Astrocyte (in vitro differentiated cells and primary cell): ENCODE measurements at regions not wholly inside any gene's neighbourhood (a gene's known extent, or its start where the extent isn't known, plus 50 kb on each side); places are given as distances from the start of the nearest gene placed in this dataset.

Source experiments
- DNase-seq: peaks from one replicate; pipeline ENCODE4 v3.0.0-alpha.2; 2010; ENCODE audit warnings: low read depth
- FAIRE-seq: peaks from 2 replicates; lab custom pipeline; 2011; peaks lifted over from hg19 to GRCh38; lab: Jason Lieb, UNC
- H2AFZ ChIP-seq: 2 replicates; pipeline ENCODE4 v1.6.0; 2012; ENCODE audit warnings: low read depth, low read length, inconsistent platforms
- H3K27ac ChIP-seq: 2 replicates; pipeline ENCODE4 v1.5.1; 2011; ENCODE audit warnings: low read depth, low read length, inconsistent platforms
- H3K27me3 ChIP-seq: 2 replicates; pipeline ENCODE4 v1.6.0; 2011; ENCODE audit warnings: low read length, inconsistent platforms; ENCODE audit not compliant: insufficient read depth
- H3K36me3 ChIP-seq: 2 replicates; pipeline ENCODE4 v1.5.1; 2011; ENCODE audit warnings: low read length, inconsistent platforms; ENCODE audit not compliant: insufficient read depth
- H3K4me1 ChIP-seq: 2 replicates; pipeline ENCODE4 v1.5.1; 2011; ENCODE audit warnings: low read length, inconsistent platforms; ENCODE audit not compliant: insufficient read depth
- H3K4me2 ChIP-seq: 2 replicates; pipeline ENCODE4 v1.6.0; 2012; ENCODE audit warnings: low read length, inconsistent platforms
- H3K4me3 ChIP-seq: 2 replicates; pipeline ENCODE4 v1.5.1; 2011; ENCODE audit warnings: low read depth, mild to moderate bottlenecking, low read length, inconsistent platforms; ENCODE audit not compliant: insufficient read depth
- H3K79me2 ChIP-seq: 2 replicates; pipeline ENCODE4 v1.6.0; 2012; ENCODE audit warnings: mild to moderate bottlenecking, low read length, inconsistent platforms; ENCODE audit not compliant: insufficient read depth
- H3K9ac ChIP-seq: 2 replicates; pipeline ENCODE4 v1.6.0; 2012; ENCODE audit warnings: mild to moderate bottlenecking, low read length, inconsistent platforms
- H3K9me3 ChIP-seq: 2 replicates; pipeline ENCODE4 v1.5.1; 2012; ENCODE audit warnings: low read depth, mild to moderate bottlenecking, low read length, inconsistent platforms; ENCODE audit not compliant: insufficient read depth
- H4K20me1 ChIP-seq: 2 replicates; pipeline ENCODE4 v1.6.0; 2012; ENCODE audit warnings: low read length, inconsistent platforms; ENCODE audit not compliant: insufficient read depth
- H3K27ac Mint-ChIP-seq: one replicate; pipeline ENCODE4 v1.8.0; 2021; ENCODE audit warnings: mild to moderate bottlenecking, mixed read lengths; ENCODE audit not compliant: unreplicated experiment
- H3K27me3 Mint-ChIP-seq: one replicate; pipeline ENCODE4 v1.8.0; 2021; ENCODE audit warnings: low read depth, mixed read lengths; ENCODE audit not compliant: unreplicated experiment
- H3K36me3 Mint-ChIP-seq: one replicate; pipeline ENCODE4 v1.8.0; 2021; ENCODE audit warnings: low read depth, mixed read lengths; ENCODE audit not compliant: unreplicated experiment
- H3K4me1 Mint-ChIP-seq: one replicate; pipeline ENCODE4 v1.8.0; 2021; ENCODE audit warnings: low read depth, mixed read lengths; ENCODE audit not compliant: unreplicated experiment
- H3K4me3 Mint-ChIP-seq: one replicate; pipeline ENCODE4 v1.8.0; 2021; ENCODE audit warnings: mild to moderate bottlenecking, moderate library complexity, mixed read lengths; ENCODE audit not compliant: unreplicated experiment
- H3K9me3 Mint-ChIP-seq: one replicate; pipeline ENCODE4 v1.8.0; 2021; ENCODE audit warnings: mild to moderate bottlenecking, mixed read lengths; ENCODE audit not compliant: unreplicated experiment
- EZH2 ChIP-seq: IDR thresholded peaks from 2 replicates; pipeline ENCODE4 v1.6.1; 2012; ENCODE audit warnings: mild to moderate bottlenecking, low read length, inconsistent platforms; ENCODE audit not compliant: insufficient read depth
- TF ChIP-seq, protein P1 (sequence below): IDR thresholded peaks from 2 replicates; pipeline ENCODE4 v1.5.1; 2011; ENCODE audit warnings: low read depth, mild to moderate bottlenecking, inconsistent platforms, low read length, moderate library complexity; ENCODE audit not compliant: insufficient read depth

DNA sequence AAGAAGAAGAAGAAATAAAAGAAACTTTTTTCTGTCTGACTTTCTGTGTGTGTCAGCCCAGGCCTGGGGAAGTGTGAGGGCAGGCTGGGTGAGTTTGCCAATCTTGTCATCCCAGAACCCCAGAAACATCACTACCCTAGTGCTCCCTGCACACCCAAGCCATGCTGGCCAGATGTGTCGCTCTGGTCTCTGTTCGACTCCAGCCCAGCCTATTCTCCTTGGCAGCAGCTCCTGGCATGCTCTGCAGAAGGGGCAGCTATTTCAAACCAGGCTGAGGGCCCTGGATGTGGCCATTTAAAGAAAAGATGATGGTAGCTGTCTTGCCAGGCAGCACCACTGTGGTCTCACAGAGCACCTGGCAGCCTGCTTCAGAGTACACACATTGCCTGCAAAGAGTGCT is 334.1 kb downstream of the RPS24 start:
- Histone ChIP-seq H3K4me2 (no peak overlapping the region), H3K27ac (no peak overlapping the region), H3K9me3 (no peaks in the 10 kb centered on the region), H3K4me3 (no peak overlapping the region), H3K79me2 (no peaks in the 10 kb centered on the region), H3K9ac (no peak overlapping the region), H3K36me3 (no peaks in the 10 kb centered on the region), H2AFZ (no peak overlapping the region), H4K20me1 (no peaks in the 10 kb centered on the region), H3K4me1 (no peaks in the 10 kb centered on the region), H3K27me3 (peaks cover 47% of the 10 kb centered on the region)
- Mint-ChIP-seq H3K27me3 (peaks cover 76% of the 10 kb centered on the region), H3K27ac (no peak overlapping the region), H3K9me3 (peaks cover 7% of the 10 kb centered on the region), H3K4me3 (no peak overlapping the region), H3K4me1 (peaks cover 3% of the 10 kb centered on the region), H3K36me3 (peaks cover 5% of the 10 kb centered on the region)
- DNase-seq (no peak), FAIRE-seq (no peak)
- TF ChIP-seq, protein P1, sequence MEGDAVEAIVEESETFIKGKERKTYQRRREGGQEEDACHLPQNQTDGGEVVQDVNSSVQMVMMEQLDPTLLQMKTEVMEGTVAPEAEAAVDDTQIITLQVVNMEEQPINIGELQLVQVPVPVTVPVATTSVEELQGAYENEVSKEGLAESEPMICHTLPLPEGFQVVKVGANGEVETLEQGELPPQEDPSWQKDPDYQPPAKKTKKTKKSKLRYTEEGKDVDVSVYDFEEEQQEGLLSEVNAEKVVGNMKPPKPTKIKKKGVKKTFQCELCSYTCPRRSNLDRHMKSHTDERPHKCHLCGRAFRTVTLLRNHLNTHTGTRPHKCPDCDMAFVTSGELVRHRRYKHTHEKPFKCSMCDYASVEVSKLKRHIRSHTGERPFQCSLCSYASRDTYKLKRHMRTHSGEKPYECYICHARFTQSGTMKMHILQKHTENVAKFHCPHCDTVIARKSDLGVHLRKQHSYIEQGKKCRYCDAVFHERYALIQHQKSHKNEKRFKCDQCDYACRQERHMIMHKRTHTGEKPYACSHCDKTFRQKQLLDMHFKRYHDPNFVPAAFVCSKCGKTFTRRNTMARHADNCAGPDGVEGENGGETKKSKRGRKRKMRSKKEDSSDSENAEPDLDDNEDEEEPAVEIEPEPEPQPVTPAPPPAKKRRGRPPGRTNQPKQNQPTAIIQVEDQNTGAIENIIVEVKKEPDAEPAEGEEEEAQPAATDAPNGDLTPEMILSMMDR = no peak
- no peak for TF ChIP-seq EZH2

DNA sequence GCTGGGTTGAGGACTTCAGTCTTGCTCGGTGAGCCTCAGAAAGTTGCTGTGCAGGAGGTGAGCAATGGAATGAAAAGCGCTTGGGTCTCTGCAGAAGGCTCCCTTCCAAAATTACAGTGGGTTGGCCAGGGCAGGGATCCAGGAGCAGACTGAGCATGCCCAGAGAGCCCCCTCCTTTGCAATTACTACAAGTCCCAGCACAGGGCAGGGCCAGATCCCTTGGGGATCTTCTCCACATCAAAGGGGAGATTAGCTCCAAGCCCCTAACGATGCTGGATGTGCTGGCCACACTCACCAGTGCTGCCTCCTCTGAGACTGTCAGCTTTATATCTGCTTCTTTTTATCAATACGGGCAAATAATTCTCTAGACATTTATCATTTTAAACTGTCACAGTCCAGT is 337.5 kb downstream of the RPS24 start:
- no peaks in the 10 kb centered on the region for H3K9me3 ChIP-seq
- Mint-ChIP-seq H3K4me1 (no peaks in the 10 kb centered on the region), H3K27me3 (peaks cover 82% of the 10 kb centered on the region), H3K27ac (no peak overlapping the region), H3K9me3 (peaks cover 3% of the 10 kb centered on the region), H3K4me3 (no peak overlapping the region), H3K36me3 (no peaks in the 10 kb centered on the region)
- H3K9ac ChIP-seq = no peak overlapping the region
- TF ChIP-seq, protein P1 = no peak
- TF ChIP-seq EZH2 = no peak
- no peak for FAIRE-seq
- no peak overlapping the region for H3K4me3 ChIP-seq
- H3K27ac ChIP-seq = no peak overlapping the region
- no peaks in the 10 kb centered on the region for H3K36me3 ChIP-seq
- DNase-seq = peak; percentile 19
- no peaks in the 10 kb centered on the region for H4K20me1 ChIP-seq
- no peaks in the 10 kb centered on the region for H3K79me2 ChIP-seq
- peaks cover 48% of the 10 kb centered on the region for H3K27me3 ChIP-seq
- no peak overlapping the region for H3K4me2 ChIP-seq
- H2AFZ ChIP-seq = no peak overlapping the region
- no peaks in the 10 kb centered on the region for H3K4me1 ChIP-seq

- Histone ChIP-seq H3K27ac (no peak overlapping the region), H3K27me3 (peaks cover 37% of the 10 kb centered on the region)
Observed at GRCh38 chr10:78372806-78373205, 339.1 kb downstream of the RPS24 start.

More at GRCh38 chr10:78372806-78373205, 339.1 kb downstream of the RPS24 start:
- H4K20me1 ChIP-seq = no peaks in the 10 kb centered on the region
- no peak for FAIRE-seq
- H3K4me3 ChIP-seq = no peak overlapping the region
- H3K4me3 Mint-ChIP-seq = no peak overlapping the region
- no peaks in the 10 kb centered on the region for H3K9me3 ChIP-seq
- H3K27ac Mint-ChIP-seq = no peak overlapping the region
- H3K4me1 ChIP-seq = no peaks in the 10 kb centered on the region
- no peaks in the 10 kb centered on the region for H3K79me2 ChIP-seq
- no peaks in the 10 kb centered on the region for H3K4me1 Mint-ChIP-seq
- no peak for TF ChIP-seq EZH2
- TF ChIP-seq, protein P1 = no peak
- no peaks in the 10 kb centered on the region for H3K36me3 Mint-ChIP-seq
- H2AFZ ChIP-seq = no peak overlapping the region
- no peak for DNase-seq
- H3K36me3 ChIP-seq = no peaks in the 10 kb centered on the region
- H3K4me2 ChIP-seq = no peak overlapping the region
- H3K27me3 Mint-ChIP-seq = peaks cover 78% of the 10 kb centered on the region
- H3K9me3 Mint-ChIP-seq = peaks cover 3% of the 10 kb centered on the region
- no peak overlapping the region for H3K9ac ChIP-seq
